HG03064 (cell line): ENCODE measurements at regions not wholly inside any gene's neighbourhood (a gene's known extent, or its start where the extent isn't known, plus 50 kb on each side); places are given as distances from the start of the nearest gene placed in this dataset.
"Not testable (repeated sequence)": the region's sequence is repeated elsewhere in the genome, so short reads cannot be mapped to it uniquely, and the experiment has no call there.

Experiments
- ATAC-seq: cut with Tn5 transposase; IDR thresholded peaks from one replicate; pipeline ENCODE4 v1.9.1; 2021; ENCODE audit warnings: low read depth; ENCODE audit not compliant: unreplicated experiment

DNA sequence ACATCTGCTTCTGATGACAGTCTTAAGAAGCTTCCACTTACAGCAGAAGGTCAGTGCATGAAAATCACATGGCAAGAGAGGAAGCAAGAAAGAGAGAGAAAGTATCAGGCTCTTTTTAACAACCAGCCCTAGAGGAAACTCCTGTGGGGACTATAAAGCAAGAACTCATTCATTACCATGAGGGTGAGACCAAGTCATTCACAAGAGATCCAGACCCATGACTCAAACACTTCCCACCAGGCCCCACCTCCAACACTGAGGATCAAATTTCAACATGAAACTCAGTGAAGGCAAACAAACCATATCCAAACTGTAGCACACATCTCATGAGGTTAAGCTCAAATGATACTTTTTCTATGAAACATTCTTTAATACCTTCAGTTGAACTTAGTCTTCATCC is 643.2 kb upstream of the SYNCRIP start:
- ATAC-seq, result no peak

- ATAC-seq, result not testable (repeated sequence)
Measured at GRCh38 chr6:86284809-86285480, 642.3 kb upstream of the SYNCRIP start.

DNA sequence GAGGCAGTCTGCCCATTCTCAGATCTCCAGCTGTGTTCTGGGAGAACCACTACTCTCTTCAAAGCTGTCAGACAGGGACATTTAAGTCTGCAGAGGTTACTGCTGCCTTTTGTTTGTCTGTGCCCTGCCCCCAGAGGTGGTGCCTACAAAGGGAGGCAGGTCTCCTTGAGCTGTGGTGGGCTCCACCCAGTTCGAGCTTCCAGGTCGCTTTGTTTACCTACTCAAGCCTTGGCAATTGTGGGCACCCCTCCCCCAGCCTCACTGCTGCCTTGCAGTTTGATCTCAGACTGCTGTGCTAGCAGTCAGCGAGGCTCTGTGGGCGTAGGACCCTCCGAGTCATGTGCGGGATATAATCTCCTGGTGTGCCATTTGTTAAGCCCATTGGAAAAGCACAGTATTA is 640.9 kb upstream of the SYNCRIP start:
- ATAC-seq, result not testable (repeated sequence)

- no peak for ATAC-seq
Measured at GRCh38 chr6:86276056-86276455, 633.4 kb upstream of the SYNCRIP start.

- ATAC-seq, result no peak
Measured at GRCh38 chr6:86273936-86274335, 631.2 kb upstream of the SYNCRIP start.

DNA sequence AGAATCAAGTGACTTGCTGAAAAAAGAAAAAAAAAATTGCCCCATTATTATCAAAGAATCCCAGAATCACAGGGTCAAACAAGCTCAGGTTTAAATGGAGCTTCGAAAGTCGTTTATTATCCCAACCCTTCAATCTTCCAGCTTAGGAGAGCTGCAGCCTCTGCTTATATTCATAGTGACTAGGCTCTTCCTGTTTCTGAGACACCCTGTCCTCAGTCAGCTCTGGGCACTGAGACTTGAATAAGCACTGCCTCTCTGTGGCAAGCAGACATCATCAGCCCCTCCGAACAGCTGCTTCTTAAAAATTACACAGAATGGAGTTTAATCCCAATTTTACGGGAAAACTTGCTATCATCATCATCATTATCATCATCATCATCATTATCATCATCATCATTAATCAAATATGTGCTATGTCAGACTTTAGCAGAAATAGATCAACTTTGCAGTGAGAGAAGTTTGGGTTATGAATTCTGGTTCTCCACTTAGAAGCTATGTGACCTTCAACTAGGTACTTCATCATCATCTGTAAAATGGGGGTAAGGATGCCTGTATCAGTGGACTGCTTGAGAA is 614.0 kb upstream of the SYNCRIP start:
- no peak for ATAC-seq

GRCh38 chr6:86255973-86256372 is 613.3 kb upstream of the SYNCRIP start:
- ATAC-seq, result no peak

DNA sequence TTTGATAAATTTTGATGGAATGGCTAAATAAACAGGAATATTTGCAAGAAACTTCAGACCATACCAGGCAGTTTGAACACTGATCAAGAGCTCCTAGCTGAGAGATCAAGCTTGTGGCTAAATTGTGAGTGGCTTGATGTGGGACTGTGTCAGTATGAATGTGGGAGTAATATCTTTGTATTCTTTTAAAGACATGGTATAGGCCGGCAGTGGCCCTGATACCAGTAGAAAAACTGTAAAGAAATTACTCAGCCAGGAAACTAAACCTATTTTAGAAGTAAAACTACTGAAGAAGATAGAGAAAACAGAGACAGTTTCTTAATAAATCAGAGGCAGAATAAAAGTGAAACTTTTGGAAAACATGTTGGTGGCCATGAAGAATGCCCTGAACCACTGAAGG is 608.4 kb upstream of the SYNCRIP start:
- ATAC-seq, result no peak

DNA sequence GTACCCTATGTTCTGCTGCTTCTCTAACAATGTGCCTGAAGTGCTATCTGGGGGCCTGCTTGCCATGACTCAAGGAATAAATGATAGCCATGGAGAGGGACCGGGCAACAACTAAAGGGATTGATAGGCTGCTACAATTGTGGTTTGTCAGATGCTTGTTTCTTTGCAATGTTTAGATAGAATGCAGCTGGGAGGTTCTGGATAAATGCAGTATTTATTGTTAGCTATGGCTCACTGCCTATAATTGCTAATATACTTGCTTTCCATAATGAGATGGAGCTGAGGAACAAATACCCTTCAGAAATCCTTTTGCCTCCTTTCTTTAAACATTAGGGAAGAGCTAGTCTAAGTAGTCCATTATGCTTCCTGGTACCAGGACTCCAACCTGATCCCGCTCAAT is 575.2 kb upstream of the SYNCRIP start:
- ATAC-seq, result no peak

DNA sequence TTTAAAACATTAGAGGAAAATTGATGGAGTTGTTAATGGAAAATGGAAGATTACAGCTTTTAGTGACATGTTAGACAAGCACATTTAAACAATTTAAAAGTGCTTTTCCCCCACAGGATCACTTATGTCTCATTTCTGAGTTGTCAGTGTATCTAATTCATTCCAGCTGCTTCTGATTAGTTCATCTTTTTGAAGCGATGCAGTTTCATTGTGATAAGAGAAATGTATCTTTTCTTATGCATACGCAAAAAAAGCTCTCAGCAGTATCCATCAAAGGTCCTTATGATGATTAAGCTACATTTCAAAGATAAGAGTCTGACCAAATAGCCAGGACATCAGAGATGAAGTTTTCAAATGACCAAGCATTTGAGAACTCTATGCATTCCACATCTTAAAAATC is 572.6 kb upstream of the SYNCRIP start:
- ATAC-seq, result no peak

DNA sequence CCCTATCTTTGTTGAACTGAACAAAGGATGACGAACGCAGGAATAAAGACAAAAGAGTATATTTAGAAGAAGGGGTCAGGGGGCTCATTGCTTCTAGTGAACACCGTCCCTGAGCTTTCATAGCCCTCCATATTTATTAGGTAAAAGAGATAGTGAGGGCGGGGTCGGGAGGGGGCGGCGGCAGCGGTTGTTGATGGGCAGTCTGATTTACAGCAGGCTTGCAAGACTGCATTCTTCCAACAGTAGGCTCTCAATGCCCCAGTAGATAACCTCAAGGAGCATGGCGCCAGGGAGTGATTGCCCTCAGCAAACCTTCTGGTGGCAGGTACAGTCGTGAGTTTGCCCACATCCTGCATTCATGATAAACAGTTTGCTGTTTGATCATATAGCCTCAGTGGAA is 563.3 kb upstream of the SYNCRIP start:
- no peak for ATAC-seq

- ATAC-seq, result no peak
Measured at GRCh38 chr6:86203044-86203443, 560.4 kb upstream of the SYNCRIP start.

DNA sequence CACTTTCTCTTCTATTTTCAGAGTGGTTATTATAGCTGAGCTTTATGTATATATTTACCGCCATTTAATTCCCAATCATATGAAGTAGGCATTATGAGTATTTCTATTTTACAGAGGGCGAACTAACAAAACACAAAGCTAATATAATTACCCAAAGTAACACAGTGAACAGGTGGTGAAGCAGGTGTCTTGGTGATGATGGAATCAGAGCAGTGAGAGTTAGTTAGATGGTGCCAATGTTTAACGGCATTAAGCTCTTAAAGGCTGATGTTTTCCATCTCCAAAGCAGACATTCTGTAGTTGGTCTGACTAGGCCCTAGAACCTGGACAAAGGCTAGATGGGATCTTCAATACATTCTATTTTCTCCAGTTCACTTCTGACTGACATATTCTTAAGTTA is 551.1 kb upstream of the SYNCRIP start:
- ATAC-seq, result no peak

DNA sequence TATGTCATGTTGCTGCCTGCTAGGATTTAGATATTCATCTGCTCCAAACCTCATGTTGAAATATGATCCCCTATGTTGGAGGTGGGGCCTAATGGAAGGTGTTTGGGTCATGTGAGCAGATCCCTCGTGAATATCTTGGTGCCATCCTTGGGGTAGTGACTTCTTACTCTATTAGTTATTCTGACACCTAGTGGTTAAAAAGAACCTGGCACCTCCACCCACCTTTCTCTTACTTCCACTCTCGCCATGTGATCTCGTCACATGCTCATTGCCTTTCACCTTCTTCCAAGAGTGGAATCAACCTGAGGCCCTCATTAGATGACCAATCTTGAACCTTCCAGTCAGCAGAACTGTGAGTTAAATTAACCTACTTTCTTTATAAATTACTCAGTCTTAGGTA is 549.4 kb upstream of the SYNCRIP start:
- peak; percentile 81 for ATAC-seq

DNA sequence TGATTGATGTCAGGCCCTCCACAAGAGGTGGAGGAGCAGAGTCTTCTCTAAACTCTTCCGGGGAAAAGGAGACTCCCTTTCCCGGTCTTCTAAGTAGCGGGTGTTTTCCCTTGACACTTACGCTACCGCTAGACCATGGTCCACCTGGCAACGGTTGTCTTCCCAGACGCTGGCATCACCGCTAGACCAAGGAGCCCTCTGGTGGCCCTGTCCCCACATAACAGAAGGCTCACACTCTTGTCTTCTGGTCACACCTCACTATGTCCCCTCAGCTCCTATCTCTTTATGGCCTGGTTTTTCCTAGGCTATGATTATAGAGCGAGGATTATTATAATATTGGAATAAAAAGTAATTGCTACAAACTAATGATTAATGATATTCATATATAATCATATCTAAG is 532.5 kb upstream of the SYNCRIP start:
- ATAC-seq, result not testable (repeated sequence)

DNA sequence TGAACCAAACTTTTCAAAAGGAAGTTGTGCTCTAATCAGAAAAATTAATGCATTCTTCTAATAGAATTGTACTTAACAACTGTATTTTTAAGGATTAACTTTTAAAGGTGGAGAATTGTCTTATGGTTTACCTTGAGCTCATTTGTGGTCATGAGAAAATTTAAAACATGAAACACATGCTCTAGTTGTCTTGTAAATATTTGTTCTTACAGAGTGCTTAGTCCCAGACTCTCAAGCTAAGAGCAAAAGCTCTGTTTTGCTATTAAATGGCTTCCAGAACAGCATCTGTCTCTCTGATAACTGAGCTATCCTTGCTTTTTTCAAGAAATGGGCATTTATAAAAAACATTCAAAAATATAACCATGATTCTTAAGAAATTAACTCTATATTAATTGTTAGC is 512.2 kb upstream of the SYNCRIP start:
- ATAC-seq, result no peak

DNA sequence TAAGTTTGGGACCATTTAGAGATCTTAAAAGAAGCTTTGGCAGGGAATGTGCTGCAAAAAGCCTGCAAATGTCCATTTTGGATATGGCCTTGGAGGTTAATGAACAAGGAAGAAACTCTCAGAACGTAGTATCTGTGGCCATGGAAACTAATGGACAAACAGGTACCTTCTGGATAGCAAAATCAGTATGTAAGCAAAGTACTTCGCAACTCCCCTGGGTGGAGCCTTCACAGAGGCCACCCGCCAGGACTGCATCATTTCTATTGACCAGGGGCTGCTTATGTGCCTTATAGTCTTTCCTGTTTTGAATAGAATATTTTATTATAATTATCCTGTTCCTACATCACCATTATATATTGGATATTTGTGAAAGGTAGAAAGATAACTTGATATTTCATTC is 510.8 kb upstream of the SYNCRIP start:
- no peak for ATAC-seq

GRCh38 chr6:86152546-86152945 is 509.9 kb upstream of the SYNCRIP start:
- ATAC-seq, result no peak

GRCh38 chr6:86148586-86148985 is 505.9 kb upstream of the SYNCRIP start:
- ATAC-seq, result no peak

DNA sequence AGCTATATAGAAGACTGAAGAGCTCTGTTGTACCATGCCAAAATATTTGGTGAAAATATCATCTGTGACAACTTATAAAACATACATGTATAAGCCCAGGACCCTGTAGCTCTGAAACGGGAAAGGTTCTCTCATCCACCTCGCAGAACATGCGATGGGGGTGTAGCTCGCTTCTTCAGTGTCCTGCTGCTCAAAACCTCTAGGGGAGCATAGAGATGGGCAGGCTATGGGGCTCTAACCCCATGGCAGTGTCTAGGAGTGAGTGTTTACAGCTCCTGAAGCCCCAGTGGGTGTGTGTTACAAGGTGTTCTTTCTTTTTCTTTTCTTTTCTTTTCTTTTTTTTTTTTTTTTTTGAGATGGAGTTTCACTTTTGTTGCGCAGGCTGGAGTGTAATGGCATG is 505.2 kb upstream of the SYNCRIP start:
- ATAC-seq, result no peak

DNA sequence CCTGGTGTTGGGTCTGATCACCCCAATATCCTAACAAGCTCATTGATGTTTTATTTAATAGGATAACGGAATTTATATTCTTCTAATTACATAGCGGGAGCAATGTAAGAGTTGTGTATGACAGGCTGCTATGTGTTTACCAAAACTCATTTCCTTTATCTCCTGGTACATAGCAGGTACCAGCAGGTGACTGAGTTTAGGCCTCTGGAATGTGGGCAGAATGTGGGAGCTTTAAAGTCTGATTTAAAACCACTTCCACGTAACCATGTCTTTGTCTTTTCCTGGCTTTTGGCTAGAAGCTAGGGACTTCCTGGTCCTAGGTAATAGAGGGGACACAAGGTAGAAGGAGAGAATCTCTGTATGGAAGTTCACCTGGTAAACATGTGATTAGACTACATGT is 504.6 kb upstream of the SYNCRIP start:
- no peak for ATAC-seq

- ATAC-seq, result not testable (repeated sequence)
Measured at GRCh38 chr6:86146751-86147150, 504.1 kb upstream of the SYNCRIP start.

DNA sequence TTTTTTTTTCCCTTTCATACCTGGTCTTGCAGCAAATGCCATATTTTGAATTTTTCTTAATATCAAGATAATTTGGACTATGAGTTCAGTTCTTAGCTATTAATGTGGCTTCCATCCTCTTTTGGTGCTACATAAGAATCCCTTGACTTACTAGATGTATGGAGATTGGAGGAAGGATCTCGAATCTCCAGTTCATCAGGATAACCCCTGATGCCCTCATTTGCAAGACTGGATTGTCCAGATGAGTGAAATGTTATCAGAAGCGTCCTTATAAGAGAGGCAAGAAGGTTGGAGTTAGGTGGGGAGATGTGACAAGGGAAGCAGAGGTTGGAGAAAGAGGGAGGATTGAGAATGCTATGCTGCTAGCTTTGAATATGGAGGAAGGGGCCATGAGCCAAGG is 499.6 kb upstream of the SYNCRIP start:
- ATAC-seq, result no peak
